ENCODE measurements at regions not wholly inside any gene's neighbourhood (a gene's known extent, or its start where the extent isn't known, plus 50 kb on each side); places are given as distances from the start of the nearest gene placed in this dataset.

- in situ Hi-C loops (cut with HindIII; ENCODE audit: low pct_ligation_motif_present, low sequenced_read_pairs), result no loop called here
- Histone ChIP-seq H3K27ac (no peak overlapping the region), H3K4me3 (ENCODE audit: low read depth, low read length) (no peak overlapping the region), H3K27me3 (replicated peaks) (no peaks in the 10 kb centered on the region), H3K36me3 (replicated peaks) (no peaks in the 10 kb centered on the region)
- no peak for TF ChIP-seq CTCF (IDR thresholded peaks at IDR 0.05; ENCODE audit: low read depth, low read length, missing control alignments)
- DNase-seq, result no peak
These were observed 452.5 kb downstream of the CDH26 start for GRCh38 chr20:60410618-60411264.

GRCh38 chr20:60411813-60412212 lies 453.6 kb downstream of the CDH26 start:
- H3K36me3 ChIP-seq (replicated peaks), result no peaks in the 10 kb centered on the region
- no peak for DNase-seq
- no peak overlapping the region for H3K27ac ChIP-seq
- in situ Hi-C loops (cut with HindIII; ENCODE audit: low pct_ligation_motif_present, low sequenced_read_pairs), result no loop called here
- H3K4me3 ChIP-seq (ENCODE audit: low read depth, low read length), result no peak overlapping the region
- H3K27me3 ChIP-seq (replicated peaks), result no peaks in the 10 kb centered on the region
- TF ChIP-seq CTCF (IDR thresholded peaks at IDR 0.05; ENCODE audit: low read depth, low read length, missing control alignments), result no peak

GRCh38 chr20:60420676-60421229 lies 462.5 kb downstream of the CDH26 start:
- H3K27ac ChIP-seq, result no peak overlapping the region
- DNase-seq, result no peak
- no peak overlapping the region for H3K4me3 ChIP-seq (ENCODE audit: low read depth, low read length)
- no peaks in the 10 kb centered on the region for H3K36me3 ChIP-seq (replicated peaks)
- in situ Hi-C loops (cut with HindIII; ENCODE audit: low pct_ligation_motif_present, low sequenced_read_pairs), result no loop called here
- H3K27me3 ChIP-seq (replicated peaks), result no peaks in the 10 kb centered on the region
- no peak for TF ChIP-seq CTCF (IDR thresholded peaks at IDR 0.05; ENCODE audit: low read depth, low read length, missing control alignments)

- H3K27me3 ChIP-seq (replicated peaks), result no peaks in the 10 kb centered on the region
- H3K4me3 ChIP-seq (ENCODE audit: low read depth, low read length), result no peak overlapping the region
- no peak overlapping the region for H3K27ac ChIP-seq
- no peaks in the 10 kb centered on the region for H3K36me3 ChIP-seq (replicated peaks)
- TF ChIP-seq CTCF (IDR thresholded peaks at IDR 0.05; ENCODE audit: low read depth, low read length, missing control alignments), result no peak
- in situ Hi-C loops (cut with HindIII; ENCODE audit: low pct_ligation_motif_present, low sequenced_read_pairs), result no loop called here
- no peak for DNase-seq
These were observed 464.6 kb downstream of the CDH26 start for GRCh38 chr20:60422848-60423247.

GRCh38 chr20:60424267-60424902 lies 466.2 kb downstream of the CDH26 start:
- no peak for DNase-seq
- no peak overlapping the region for H3K27ac ChIP-seq
- H3K36me3 ChIP-seq (replicated peaks), result no peaks in the 10 kb centered on the region
- H3K4me3 ChIP-seq (ENCODE audit: low read depth, low read length), result no peak overlapping the region
- H3K27me3 ChIP-seq (replicated peaks), result no peaks in the 10 kb centered on the region
- no peak for TF ChIP-seq CTCF (IDR thresholded peaks at IDR 0.05; ENCODE audit: low read depth, low read length, missing control alignments)
- in situ Hi-C loops (cut with HindIII; ENCODE audit: low pct_ligation_motif_present, low sequenced_read_pairs), result no loop called here
